Activated T-cell treated with anti-CD3 and anti-CD28 coated beads, Interleukin-2, amount 50 U/mL, for 4 hours (primary cell): ENCODE measurements at regions not wholly inside any gene's neighbourhood (a gene's known extent, or its start where the extent isn't known, plus 50 kb on each side); places are given as distances from the start of the nearest gene placed in this dataset.

Source experiments
- ATAC-seq, 2 donors: fragments of 200-7000 bp; cut with Tn5 transposase; one replicate each; pipeline ENCODE4 v1.10.0; 2021
- DNase-seq: peaks from one replicate; pipeline ENCODE4 v3.0.0-alpha.2; 2020
- H3K27me3 Mint-ChIP-seq: one replicate; pipeline ENCODE4 v1.8.0; 2021; ENCODE audit warnings: low read depth, mixed read lengths
- H3K36me3 Mint-ChIP-seq: one replicate; pipeline ENCODE4 v1.8.0; 2022; ENCODE audit warnings: mixed read lengths; ENCODE audit not compliant: insufficient read depth
- H3K4me1 Mint-ChIP-seq: one replicate; pipeline ENCODE4 v1.8.0; 2021; ENCODE audit warnings: low read depth, mixed read lengths
- H3K4me3 Mint-ChIP-seq: one replicate; pipeline ENCODE4 v1.8.0; 2021; ENCODE audit warnings: mild to moderate bottlenecking, moderate library complexity, mixed read lengths
- H3K9me3 Mint-ChIP-seq: one replicate; pipeline ENCODE4 v1.8.0; 2021; ENCODE audit warnings: mixed read lengths

DNA sequence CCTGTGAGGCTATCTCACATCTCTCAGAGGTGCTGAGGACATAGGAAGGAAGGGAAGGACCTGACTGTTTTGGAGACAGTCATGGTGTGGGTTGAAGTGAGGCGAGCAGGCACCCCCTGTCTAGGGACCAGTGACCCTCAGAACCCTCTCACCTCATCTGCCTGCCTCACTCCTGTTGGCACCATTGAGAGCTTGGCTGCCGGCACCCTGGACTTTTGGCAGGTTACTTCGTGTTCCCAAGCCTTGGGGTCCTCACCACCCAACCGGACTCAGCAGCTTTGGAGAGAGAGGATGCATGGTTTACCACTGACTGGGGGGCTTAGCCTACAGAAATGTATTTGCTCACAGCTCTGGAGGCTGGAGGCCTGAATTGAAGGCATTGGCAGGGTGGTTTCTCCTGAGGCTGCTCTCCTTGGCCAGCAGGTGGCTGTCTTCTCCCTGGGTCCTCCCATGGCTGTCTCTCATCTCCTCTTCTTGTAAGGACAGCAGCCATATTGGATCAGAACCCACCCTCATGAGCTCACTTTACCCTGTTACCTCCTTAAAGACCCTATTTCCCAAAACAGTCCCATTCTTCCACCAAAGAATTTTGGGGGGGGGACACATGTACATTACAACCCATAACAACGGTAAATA lies 142.0 kb downstream of the TSN start:
- H3K4me1 Mint-ChIP-seq, result no peaks in the 10 kb centered on the region
- no peak overlapping the region for H3K4me3 Mint-ChIP-seq
- H3K27me3 Mint-ChIP-seq, result peaks cover 7% of the 10 kb centered on the region
- DNase-seq, result no peak
- H3K36me3 Mint-ChIP-seq, result no peaks in the 10 kb centered on the region
- no peaks in the 10 kb centered on the region for H3K9me3 Mint-ChIP-seq
- ATAC-seq, result peak in 1 of 2 donors; percentile 63

DNA sequence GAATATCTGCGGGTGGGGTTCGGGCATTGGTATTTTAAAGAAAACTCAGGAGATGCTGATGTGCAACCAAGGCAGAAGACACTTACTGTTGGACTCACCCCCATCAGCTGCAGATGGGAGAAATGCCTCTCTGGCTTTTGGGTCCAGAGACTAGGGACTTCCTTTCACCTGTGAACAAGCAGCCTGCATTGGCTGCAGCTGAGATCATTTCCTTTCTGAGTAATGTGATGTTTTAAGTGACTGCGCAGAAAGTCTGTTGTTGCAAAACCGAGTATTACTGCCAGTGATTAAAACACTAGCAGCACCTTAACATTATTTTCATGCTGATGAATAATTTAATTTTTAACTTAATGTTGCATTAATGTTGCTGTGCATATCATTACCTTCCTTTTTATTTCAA lies 143.0 kb downstream of the TSN start:
- DNase-seq (no peak), ATAC-seq (no peak)
- Mint-ChIP-seq H3K9me3 (no peaks in the 10 kb centered on the region), H3K36me3 (no peaks in the 10 kb centered on the region), H3K4me1 (no peaks in the 10 kb centered on the region), H3K4me3 (no peak overlapping the region), H3K27me3 (peaks cover 7% of the 10 kb centered on the region)

DNA sequence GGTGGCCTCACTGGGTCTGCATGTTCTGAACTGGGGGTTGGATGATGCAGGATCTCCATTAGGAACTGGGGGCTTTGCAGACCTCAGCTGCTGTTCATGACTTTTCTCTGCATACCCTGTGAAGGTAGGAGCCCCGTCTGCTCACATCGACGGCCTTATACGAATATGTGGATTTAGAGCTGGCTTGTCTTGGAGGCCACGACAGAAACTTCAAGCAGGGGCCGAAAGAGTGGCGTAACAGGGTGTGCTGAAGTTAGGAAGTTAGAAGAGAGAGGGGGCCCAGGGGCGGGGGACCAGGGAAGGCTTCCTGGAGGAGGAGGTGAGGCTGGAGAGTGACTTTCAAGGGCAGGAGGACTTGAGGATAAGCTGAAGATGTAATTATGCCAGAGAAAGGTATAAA lies 144.9 kb downstream of the TSN start:
- ATAC-seq (no peak), DNase-seq (no peak)
- Mint-ChIP-seq H3K4me1 (no peaks in the 10 kb centered on the region), H3K9me3 (no peaks in the 10 kb centered on the region), H3K4me3 (no peak overlapping the region), H3K36me3 (no peaks in the 10 kb centered on the region), H3K27me3 (peaks cover 2% of the 10 kb centered on the region)

GRCh38 chr2:121902171-121902591 lies 146.7 kb downstream of the TSN start:
- ATAC-seq (peak; percentile 28 to 54), DNase-seq (no peak)
- Mint-ChIP-seq H3K4me1 (no peaks in the 10 kb centered on the region), H3K4me3 (no peak overlapping the region), H3K36me3 (no peaks in the 10 kb centered on the region), H3K9me3 (no peaks in the 10 kb centered on the region), H3K27me3 (peaks cover 2% of the 10 kb centered on the region)

- H3K4me3 Mint-ChIP-seq, result no peak overlapping the region
- H3K27me3 Mint-ChIP-seq, result peaks cover 1% of the 10 kb centered on the region
- no peaks in the 10 kb centered on the region for H3K36me3 Mint-ChIP-seq
- no peak for ATAC-seq
- no peak for DNase-seq
- no peaks in the 10 kb centered on the region for H3K9me3 Mint-ChIP-seq
- H3K4me1 Mint-ChIP-seq, result no peaks in the 10 kb centered on the region
These were observed 147.2 kb downstream of the TSN start for GRCh38 chr2:121902616-121903015.

DNA sequence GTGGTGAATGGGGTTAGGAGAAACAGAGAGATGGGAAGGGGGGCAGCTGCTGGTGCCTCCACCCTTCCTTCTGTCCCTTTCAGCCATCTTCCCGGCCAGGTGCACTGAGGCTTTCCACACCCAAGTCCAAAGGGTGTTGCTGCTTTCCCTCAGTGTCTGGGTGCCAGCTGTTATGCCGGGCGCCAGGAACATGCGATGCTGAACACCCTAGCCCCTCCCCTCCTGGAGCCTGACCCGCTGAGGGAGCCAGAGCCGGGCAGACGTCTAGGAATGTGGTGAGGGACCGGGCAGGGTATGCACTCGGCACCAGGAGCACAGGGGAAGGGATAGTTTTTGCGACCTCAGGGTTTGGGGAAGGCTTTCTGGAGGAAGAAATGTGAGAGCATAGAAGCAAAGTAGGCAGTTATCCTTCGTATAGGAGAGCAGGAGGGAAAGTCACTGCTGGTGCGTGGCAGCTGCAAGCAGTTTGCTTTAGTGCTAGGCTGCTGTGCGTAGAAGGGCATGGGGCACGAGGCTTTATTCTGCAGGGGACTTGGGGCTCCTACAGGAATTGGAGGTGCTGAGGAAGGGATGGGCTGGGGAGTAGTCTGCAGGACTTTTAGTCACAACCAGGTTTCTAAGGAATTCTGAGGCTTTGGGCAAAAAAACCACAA lies 147.7 kb downstream of the TSN start:
- Mint-ChIP-seq H3K36me3 (no peaks in the 10 kb centered on the region), H3K4me3 (no peak overlapping the region), H3K4me1 (no peaks in the 10 kb centered on the region), H3K9me3 (no peaks in the 10 kb centered on the region), H3K27me3 (no peaks in the 10 kb centered on the region)
- no peak for DNase-seq
- ATAC-seq, result no peak

GRCh38 chr2:121904656-121905055 lies 149.2 kb downstream of the TSN start:
- H3K27me3 Mint-ChIP-seq, result no peaks in the 10 kb centered on the region
- no peaks in the 10 kb centered on the region for H3K4me1 Mint-ChIP-seq
- no peaks in the 10 kb centered on the region for H3K36me3 Mint-ChIP-seq
- H3K9me3 Mint-ChIP-seq, result no peaks in the 10 kb centered on the region
- ATAC-seq (no peak), DNase-seq (no peak)
- no peak overlapping the region for H3K4me3 Mint-ChIP-seq

GRCh38 chr2:121905201-121905600 lies 149.8 kb downstream of the TSN start:
- H3K9me3 Mint-ChIP-seq, result no peaks in the 10 kb centered on the region
- no peak overlapping the region for H3K4me3 Mint-ChIP-seq
- H3K36me3 Mint-ChIP-seq, result no peaks in the 10 kb centered on the region
- ATAC-seq (no peak), DNase-seq (no peak)
- no peaks in the 10 kb centered on the region for H3K4me1 Mint-ChIP-seq
- no peaks in the 10 kb centered on the region for H3K27me3 Mint-ChIP-seq

DNA sequence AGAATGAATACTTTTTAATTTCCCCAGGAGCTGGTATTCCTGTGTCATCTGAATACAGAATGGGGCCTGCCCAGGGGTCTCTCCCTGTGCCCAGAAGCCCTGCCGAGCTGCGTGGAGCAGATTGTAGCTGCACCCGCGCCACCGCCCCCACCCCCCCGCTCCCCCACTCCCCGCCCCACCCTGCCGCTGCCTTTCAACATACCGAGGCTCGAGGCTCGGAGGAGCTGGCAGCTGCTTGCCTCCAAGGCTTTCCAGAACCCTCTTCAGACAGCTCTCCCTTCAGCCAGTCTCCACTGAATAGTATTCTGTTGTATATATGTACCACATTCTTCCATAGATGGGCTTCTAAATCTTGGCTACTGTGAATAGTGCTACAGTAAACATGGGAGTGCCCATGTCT lies 150.7 kb downstream of the TSN start:
- H3K4me1 Mint-ChIP-seq, result no peaks in the 10 kb centered on the region
- DNase-seq (no peak), ATAC-seq (no peak)
- H3K4me3 Mint-ChIP-seq, result no peak overlapping the region
- no peaks in the 10 kb centered on the region for H3K36me3 Mint-ChIP-seq
- H3K9me3 Mint-ChIP-seq, result no peaks in the 10 kb centered on the region
- no peaks in the 10 kb centered on the region for H3K27me3 Mint-ChIP-seq

DNA sequence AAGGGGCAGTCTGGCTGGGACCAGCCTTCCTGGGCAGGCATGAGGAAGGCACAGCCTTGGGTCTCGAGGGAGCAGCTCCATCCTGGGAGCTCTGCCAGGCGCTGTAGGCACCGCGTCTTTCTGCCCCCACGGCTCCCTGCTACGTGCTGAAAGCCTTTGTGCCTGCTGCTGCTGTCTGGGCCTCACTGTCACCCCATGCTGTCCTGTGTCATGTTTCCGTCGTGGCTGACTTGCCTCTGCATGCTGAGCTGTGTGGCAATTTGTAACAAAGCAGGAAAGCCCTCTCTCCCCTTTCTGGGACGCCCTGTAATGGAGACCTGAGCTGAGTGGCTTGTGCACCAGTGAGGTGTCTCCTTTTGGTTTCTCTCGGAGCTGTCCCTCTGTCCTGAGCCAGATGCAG lies 152.5 kb downstream of the TSN start:
- H3K27me3 Mint-ChIP-seq, result no peaks in the 10 kb centered on the region
- ATAC-seq, result no peak
- H3K4me3 Mint-ChIP-seq, result no peak overlapping the region
- DNase-seq, result no peak
- H3K36me3 Mint-ChIP-seq, result no peaks in the 10 kb centered on the region
- no peaks in the 10 kb centered on the region for H3K9me3 Mint-ChIP-seq
- H3K4me1 Mint-ChIP-seq, result no peaks in the 10 kb centered on the region

DNA sequence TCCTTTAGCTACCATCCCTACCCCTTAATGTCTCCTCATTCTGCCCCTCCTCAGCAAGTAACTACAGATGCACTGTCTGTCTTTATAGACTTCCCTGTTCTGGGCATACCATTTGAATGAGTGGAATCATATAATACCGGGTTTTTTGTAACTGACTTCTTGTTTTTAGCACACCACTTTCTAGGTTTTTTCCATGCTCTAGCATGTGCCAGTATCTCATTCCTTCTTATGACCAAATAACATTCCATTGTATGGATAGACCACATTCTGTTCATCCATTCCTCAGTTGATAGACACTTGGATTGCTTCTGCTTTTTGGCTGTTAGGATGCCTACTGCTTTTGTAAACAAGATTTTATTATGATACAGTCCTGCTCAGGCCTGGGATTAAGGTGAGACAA lies 154.7 kb downstream of the TSN start:
- ATAC-seq, result no peak
- DNase-seq, result no peak
- no peaks in the 10 kb centered on the region for H3K27me3 Mint-ChIP-seq
- no peaks in the 10 kb centered on the region for H3K9me3 Mint-ChIP-seq
- H3K4me1 Mint-ChIP-seq, result no peaks in the 10 kb centered on the region
- no peaks in the 10 kb centered on the region for H3K36me3 Mint-ChIP-seq
- no peak overlapping the region for H3K4me3 Mint-ChIP-seq

GRCh38 chr2:121911036-121911435 lies 155.6 kb downstream of the TSN start:
- no peaks in the 10 kb centered on the region for H3K27me3 Mint-ChIP-seq

GRCh38 chr2:121917143-121917542 lies 161.7 kb downstream of the TSN start:
- DNase-seq, result no peak
- Mint-ChIP-seq H3K4me1 (no peaks in the 10 kb centered on the region), H3K4me3 (no peak overlapping the region), H3K27me3 (peaks cover 6% of the 10 kb centered on the region), H3K36me3 (no peaks in the 10 kb centered on the region), H3K9me3 (no peaks in the 10 kb centered on the region)
- no peak for ATAC-seq

More at GRCh38 chr2:121911036-121911435, 155.6 kb downstream of the TSN start:
- Mint-ChIP-seq H3K4me3 (no peak overlapping the region), H3K9me3 (no peaks in the 10 kb centered on the region), H3K4me1 (no peaks in the 10 kb centered on the region), H3K36me3 (no peaks in the 10 kb centered on the region)
- no peak for ATAC-seq
- DNase-seq, result no peak

- ATAC-seq (no peak), DNase-seq (no peak)
- no peaks in the 10 kb centered on the region for H3K4me1 Mint-ChIP-seq
- no peak overlapping the region for H3K4me3 Mint-ChIP-seq
- H3K27me3 Mint-ChIP-seq, result peaks cover 6% of the 10 kb centered on the region
- H3K36me3 Mint-ChIP-seq, result no peaks in the 10 kb centered on the region
- no peaks in the 10 kb centered on the region for H3K9me3 Mint-ChIP-seq
These were observed 162.8 kb downstream of the TSN start for GRCh38 chr2:121918231-121918630.

- peaks cover 6% of the 10 kb centered on the region for H3K27me3 Mint-ChIP-seq
- no peak for ATAC-seq
- H3K9me3 Mint-ChIP-seq, result no peaks in the 10 kb centered on the region
- no peaks in the 10 kb centered on the region for H3K4me1 Mint-ChIP-seq
- no peak for DNase-seq
- no peak overlapping the region for H3K4me3 Mint-ChIP-seq
- no peaks in the 10 kb centered on the region for H3K36me3 Mint-ChIP-seq
These were observed 164.4 kb downstream of the TSN start for GRCh38 chr2:121919803-121920202.
